ENCODE measurements at regions not wholly inside any gene's neighbourhood (a gene's known extent, or its start where the extent isn't known, plus 50 kb on each side); places are given as distances from the start of the nearest gene placed in this dataset.
A peak's percentile ranks its signal among the peaks of the same experiment; 100 is the strongest.

- POLR2A ChIA-PET: no interaction called here
- peaks cover 19% of the 10 kb centered on the region for H3K4me1 ChIP-seq (ENCODE audit: control insufficient read depth, insufficient read depth, low read length)
- no peak overlapping the region for H3K27ac ChIP-seq (ENCODE audit: extremely low read depth, low read depth, low read length)
- H3K4me3 ChIP-seq (ENCODE audit: low read depth, low read length): no peak overlapping the region
- no peaks in the 10 kb centered on the region for H3K36me3 ChIP-seq (ENCODE audit: control insufficient read depth in 2 of 2, insufficient read depth in 1 of 2, low read length in 2 of 2)
- H3K9me3 ChIP-seq (ENCODE audit: control insufficient read depth, insufficient read depth, low read depth, low read length): no peaks in the 10 kb centered on the region
- CTCF ChIA-PET: interaction anchor here (0.5 to 4.1 kb wide), 36 partner anchors 9 to 1923 kb away, joined by 3 to 102 read pairs (median 3); no protein-coding TSS in a partner anchor
- 0 out of 2 replicates have a peak, but pooled peaks have one; percentile 43 for TF ChIP-seq ZNF660 (tag by site-specific recombination; IDR thresholded peaks at IDR 0.05)
- TF ChIP-seq ZNF24 (tag by site-specific recombination; IDR thresholded peaks at IDR 0.05): no peak
- TF ChIP-seq ZBTB17 (tag by site-specific recombination; IDR thresholded peaks at IDR 0.05): 0 out of 2 replicates have a peak, but pooled peaks have one; percentile 35
- no peak for TF ChIP-seq SCRT2 (tag by site-specific recombination; IDR thresholded peaks at IDR 0.05)
- no peak for TF ChIP-seq ZNF311 (tag by site-specific recombination; IDR thresholded peaks at IDR 0.05; ENCODE audit: borderline replicate concordance)
- no peak for TF ChIP-seq ZNF239 (tag by site-specific recombination; IDR thresholded peaks at IDR 0.05)
- peak; percentile 66 for TF ChIP-seq CTCF (tag by site-specific recombination; IDR thresholded peaks at IDR 0.05)
- TF ChIP-seq ZBTB10 (tag by site-specific recombination; IDR thresholded peaks at IDR 0.05): no peak
- no peak for TF ChIP-seq ZNF416 (tag by site-specific recombination; IDR thresholded peaks at IDR 0.05)
- TF ChIP-seq ZNF701 (tag by site-specific recombination; IDR thresholded peaks at IDR 0.05): no peak
- TF ChIP-seq ZNF626 (tag by site-specific recombination; IDR thresholded peaks at IDR 0.05): no peak
- TF ChIP-seq ZNF837 (tag by site-specific recombination; IDR thresholded peaks at IDR 0.05): no peak
- peak; percentile 88 for TF ChIP-seq ZNF654 (tag by site-specific recombination; IDR thresholded peaks at IDR 0.05; ENCODE audit: low read depth)
- 0 out of 2 replicates have a peak, but pooled peaks have one; percentile 21 for TF ChIP-seq TRIM28 (IDR thresholded peaks at IDR 0.05; ENCODE audit: borderline replicate concordance, low read length)
- TF ChIP-seq ZNF366 (tag by site-specific recombination; conservative IDR thresholded peaks at IDR 0.05): no peak
- TF ChIP-seq ZNF580 (tag by site-specific recombination; IDR thresholded peaks at IDR 0.05): no peak
- TF ChIP-seq ZSCAN18 (tag by site-specific recombination; IDR thresholded peaks at IDR 0.05): no peak
These were observed 187.5 kb upstream of the PDE10A start for GRCh38 chr6:165850434-165851019.

- Histone ChIP-seq H3K36me3 (ENCODE audit: control insufficient read depth in 2 of 2, insufficient read depth in 1 of 2, low read length in 2 of 2) (no peaks in the 10 kb centered on the region), H3K27ac (ENCODE audit: extremely low read depth, low read depth, low read length) (no peak overlapping the region), H3K4me1 (ENCODE audit: control insufficient read depth, insufficient read depth, low read length) (peaks cover 19% of the 10 kb centered on the region), H3K4me3 (ENCODE audit: low read depth, low read length) (no peak overlapping the region), H3K9me3 (ENCODE audit: control insufficient read depth, insufficient read depth, low read depth, low read length) (no peaks in the 10 kb centered on the region)
- ChIA-PET CTCF (interaction anchor here (0.5 to 4.1 kb wide), 31 partner anchors 8 to 1922 kb away, joined by 3 to 102 read pairs (median 4); no protein-coding TSS in a partner anchor), POLR2A (no interaction called here)
- peak; percentile 21; the same call in 1 of the 2 replicates for TF ChIP-seq TRIM28 (IDR thresholded peaks at IDR 0.05; ENCODE audit: borderline replicate concordance, low read length)
- TF ChIP-seq ZNF133 (tag by site-specific recombination; IDR thresholded peaks at IDR 0.05): no peak
These were observed 186.7 kb upstream of the PDE10A start for GRCh38 chr6:165849534-165850430.

Data from HEK293 (cell line).